ENCODE measurements at regions not wholly inside any gene's neighbourhood (a gene's known extent, or its start where the extent isn't known, plus 50 kb on each side); places are given as distances from the start of the nearest gene placed in this dataset.

GRCh38 chr2:64937687-64938491 lies 51.3 kb upstream of the SLC1A4 start:
- TF ChIP-seq CTCF (IDR thresholded peaks at IDR 0.05; ENCODE audit: low read length), result no peak
- TF ChIP-seq EZH2 (optimal IDR thresholded peaks at IDR 0.05; ENCODE audit: low read depth, low read length), result no peak

Data from MM.1S (cell line).